ENCODE measurements at regions not wholly inside any gene's neighbourhood (a gene's known extent, or its start where the extent isn't known, plus 50 kb on each side); places are given as distances from the start of the nearest gene placed in this dataset.

DNA sequence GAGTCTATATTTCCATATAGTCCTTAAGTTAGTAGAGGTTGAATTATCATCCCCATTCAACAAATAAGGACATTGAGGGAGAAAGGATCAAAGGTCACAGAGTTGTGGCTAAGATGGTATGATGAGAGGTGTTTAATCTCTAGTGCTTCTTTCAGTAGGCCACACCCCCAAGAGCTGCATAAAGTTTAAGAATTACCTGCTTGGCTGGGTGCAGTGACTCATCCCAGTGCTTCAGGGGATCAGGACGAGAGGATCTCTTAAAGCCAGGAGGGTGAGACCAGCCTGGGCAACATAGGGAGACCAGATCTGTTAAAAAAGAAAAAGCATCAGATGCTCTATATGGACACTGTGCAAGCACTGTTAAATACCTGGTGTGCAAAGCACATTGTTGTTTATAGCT lies 560.0 kb upstream of the KLHL1 start:
- Histone ChIP-seq H3K4me3 (no peak overlapping the region), H3K27me3 (no peaks in the 10 kb centered on the region), H3K27ac (no peak overlapping the region), H3K4me1 (no peaks in the 10 kb centered on the region), H3K36me3 (no peaks in the 10 kb centered on the region), H3K9me3 (no peaks in the 10 kb centered on the region)
- WGBS, 2 donors (ENCODE audit: low coverage in 1 of 2), result 28% methylated on average over 1 of the region's 1 CpG; no CpG with 5 or more reads in 1 of the 2 donors
- TF ChIP-seq POLR2AphosphoS5 (IDR thresholded peaks at IDR 0.05) (no peak), EP300 (IDR thresholded peaks at IDR 0.05; ENCODE audit: low read depth) (no peak), POLR2A (IDR thresholded peaks at IDR 0.05) (no peak)
- TF ChIP-seq, protein P1, sequence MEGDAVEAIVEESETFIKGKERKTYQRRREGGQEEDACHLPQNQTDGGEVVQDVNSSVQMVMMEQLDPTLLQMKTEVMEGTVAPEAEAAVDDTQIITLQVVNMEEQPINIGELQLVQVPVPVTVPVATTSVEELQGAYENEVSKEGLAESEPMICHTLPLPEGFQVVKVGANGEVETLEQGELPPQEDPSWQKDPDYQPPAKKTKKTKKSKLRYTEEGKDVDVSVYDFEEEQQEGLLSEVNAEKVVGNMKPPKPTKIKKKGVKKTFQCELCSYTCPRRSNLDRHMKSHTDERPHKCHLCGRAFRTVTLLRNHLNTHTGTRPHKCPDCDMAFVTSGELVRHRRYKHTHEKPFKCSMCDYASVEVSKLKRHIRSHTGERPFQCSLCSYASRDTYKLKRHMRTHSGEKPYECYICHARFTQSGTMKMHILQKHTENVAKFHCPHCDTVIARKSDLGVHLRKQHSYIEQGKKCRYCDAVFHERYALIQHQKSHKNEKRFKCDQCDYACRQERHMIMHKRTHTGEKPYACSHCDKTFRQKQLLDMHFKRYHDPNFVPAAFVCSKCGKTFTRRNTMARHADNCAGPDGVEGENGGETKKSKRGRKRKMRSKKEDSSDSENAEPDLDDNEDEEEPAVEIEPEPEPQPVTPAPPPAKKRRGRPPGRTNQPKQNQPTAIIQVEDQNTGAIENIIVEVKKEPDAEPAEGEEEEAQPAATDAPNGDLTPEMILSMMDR (IDR thresholded peaks at IDR 0.05), result no peak
- in situ Hi-C loops (cut with MboI; ENCODE audit: low pct_ligation_motif_present in 1 of 4, low pct_unique_long_range_greater_than_20kb in 1 of 4, low sequenced_read_pairs in 3 of 4) (no loop called here), intact Hi-C loops (cut with DNase I; ENCODE audit: low total_unique reads) (no loop called here)
- DNase-seq, result no peak

DNA sequence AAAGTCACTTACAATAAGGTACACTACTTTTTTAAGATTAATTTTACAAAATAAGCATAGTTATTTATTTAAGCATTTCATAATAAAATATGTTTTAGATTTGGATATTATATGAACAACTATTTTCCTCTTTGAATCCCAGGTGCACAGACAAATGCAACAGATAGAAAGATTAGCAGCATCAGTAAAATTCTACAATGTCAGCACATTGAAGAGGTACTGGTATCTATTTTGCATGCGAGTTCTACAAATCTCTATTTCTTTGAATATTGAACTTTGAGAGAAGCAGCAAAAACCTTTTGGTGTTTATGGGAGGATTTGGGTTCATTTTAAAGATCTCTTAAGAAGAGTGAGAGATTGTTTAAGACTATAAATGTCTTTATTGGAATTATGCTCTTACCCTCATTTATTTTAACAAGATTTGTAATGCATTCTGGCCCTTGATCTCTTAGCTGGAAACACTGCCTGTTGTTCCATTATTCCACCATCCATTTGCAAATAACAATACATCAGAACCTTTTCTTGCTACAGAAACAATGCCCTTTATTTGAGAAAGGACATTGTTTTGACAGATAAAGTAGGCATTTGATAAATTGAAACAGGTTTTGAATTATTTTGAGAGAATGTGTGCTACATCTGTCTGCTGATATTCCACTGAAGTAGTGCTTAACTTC lies 558.8 kb upstream of the KLHL1 start:
- no peak overlapping the region for H3K27ac ChIP-seq
- DNase-seq, result no peak
- no peaks in the 10 kb centered on the region for H3K36me3 ChIP-seq
- no peaks in the 10 kb centered on the region for H3K4me1 ChIP-seq
- no peaks in the 10 kb centered on the region for H3K27me3 ChIP-seq
- TF ChIP-seq, protein P1 (IDR thresholded peaks at IDR 0.05), result no peak
- TF ChIP-seq POLR2AphosphoS5 (IDR thresholded peaks at IDR 0.05) (no peak), POLR2A (IDR thresholded peaks at IDR 0.05) (no peak), EP300 (IDR thresholded peaks at IDR 0.05; ENCODE audit: low read depth) (no peak)
- intact Hi-C loops (cut with DNase I; ENCODE audit: low total_unique reads) (no loop called here), in situ Hi-C loops (cut with MboI; ENCODE audit: low pct_ligation_motif_present in 1 of 4, low pct_unique_long_range_greater_than_20kb in 1 of 4, low sequenced_read_pairs in 3 of 4) (no loop called here)
- 80 to 88% methylated on average over 1 of the region's 1 CpG for WGBS, 2 donors (ENCODE audit: low coverage in 1 of 2)
- no peak overlapping the region for H3K4me3 ChIP-seq
- H3K9me3 ChIP-seq, result no peaks in the 10 kb centered on the region

DNA sequence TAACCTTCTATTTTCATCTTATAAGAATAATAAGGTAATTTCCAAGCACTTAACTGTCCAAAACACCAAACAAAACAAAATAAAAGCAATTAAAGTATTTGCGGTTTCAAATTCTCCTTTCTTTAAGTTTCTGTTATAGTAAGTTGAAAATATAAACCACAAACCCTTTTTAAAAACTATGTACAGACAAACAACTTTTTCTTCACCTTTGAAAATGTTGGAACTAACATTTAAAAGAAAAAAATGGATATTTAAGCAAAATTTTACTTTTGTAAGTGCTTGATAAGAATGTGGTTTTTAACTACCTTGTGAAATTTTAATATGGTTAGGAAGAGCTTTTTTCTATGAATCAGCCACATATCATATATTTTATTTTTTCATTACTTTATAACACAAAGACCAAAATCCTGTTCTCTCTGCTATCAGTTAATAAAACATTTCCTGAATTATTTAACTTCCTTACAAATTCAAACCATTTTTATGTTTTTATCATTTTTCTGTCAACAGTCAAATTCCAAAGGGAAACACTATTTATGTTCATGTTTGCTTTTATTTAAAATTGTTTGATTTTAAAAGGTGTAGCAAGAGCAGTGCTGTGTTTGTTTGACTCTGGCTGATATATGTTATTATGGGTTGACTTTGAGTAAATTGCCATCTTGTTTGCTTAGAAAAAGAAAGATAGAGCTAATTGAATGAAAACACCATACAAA lies 554.1 kb upstream of the KLHL1 start:
- intact Hi-C loops (cut with DNase I; ENCODE audit: low total_unique reads) (no loop called here), in situ Hi-C loops (cut with MboI; ENCODE audit: low pct_ligation_motif_present in 1 of 4, low pct_unique_long_range_greater_than_20kb in 1 of 4, low sequenced_read_pairs in 3 of 4) (no loop called here)
- H3K4me3 ChIP-seq, result no peak overlapping the region
- 60 to 79% methylated on average over 1 of the region's 1 CpG for WGBS, 2 donors (ENCODE audit: low coverage in 1 of 2)
- H3K27me3 ChIP-seq, result no peaks in the 10 kb centered on the region
- no peaks in the 10 kb centered on the region for H3K36me3 ChIP-seq
- no peak for DNase-seq
- TF ChIP-seq POLR2A (IDR thresholded peaks at IDR 0.05), result no peak
- TF ChIP-seq, protein P1 (IDR thresholded peaks at IDR 0.05), result no peak
- TF ChIP-seq EP300 (IDR thresholded peaks at IDR 0.05; ENCODE audit: low read depth), result no peak
- TF ChIP-seq POLR2AphosphoS5 (IDR thresholded peaks at IDR 0.05), result no peak
- no peaks in the 10 kb centered on the region for H3K4me1 ChIP-seq
- H3K9me3 ChIP-seq, result no peaks in the 10 kb centered on the region
- no peak overlapping the region for H3K27ac ChIP-seq

DNA sequence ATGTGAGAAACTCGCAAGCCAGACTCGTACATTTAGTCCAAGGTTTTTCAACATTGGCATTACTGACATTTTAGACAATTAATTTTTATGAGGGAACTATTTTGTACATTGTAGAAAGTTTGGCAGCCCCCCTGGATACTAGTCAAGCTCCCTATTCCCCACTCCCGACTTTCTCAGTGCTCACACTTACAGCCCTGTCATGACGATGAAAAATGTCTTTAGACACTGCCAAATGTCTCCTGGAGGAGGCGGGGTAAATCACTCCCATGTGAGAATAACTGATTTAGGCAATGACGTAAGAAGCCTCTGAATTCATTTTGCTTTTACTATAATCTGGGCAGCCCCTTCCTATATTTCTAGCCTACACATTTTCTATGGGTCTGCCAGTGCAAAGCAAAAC lies 535.8 kb upstream of the KLHL1 start:
- TF ChIP-seq POLR2A (IDR thresholded peaks at IDR 0.05) (no peak), POLR2AphosphoS5 (IDR thresholded peaks at IDR 0.05) (no peak), EP300 (IDR thresholded peaks at IDR 0.05; ENCODE audit: low read depth) (no peak)
- TF ChIP-seq, protein P1 (IDR thresholded peaks at IDR 0.05), result no peak
- intact Hi-C loops (cut with DNase I; ENCODE audit: low total_unique reads) (no loop called here), in situ Hi-C loops (cut with MboI; ENCODE audit: low pct_ligation_motif_present in 1 of 4, low pct_unique_long_range_greater_than_20kb in 1 of 4, low sequenced_read_pairs in 3 of 4) (no loop called here)
- Histone ChIP-seq H3K27ac (no peak overlapping the region), H3K4me3 (no peak overlapping the region), H3K4me1 (no peaks in the 10 kb centered on the region), H3K36me3 (no peaks in the 10 kb centered on the region), H3K27me3 (no peaks in the 10 kb centered on the region), H3K9me3 (no peaks in the 10 kb centered on the region)
- DNase-seq, result no peak
- WGBS, 2 donors (ENCODE audit: low coverage in 1 of 2), result 79 to 80% methylated on average over 3 to 6 of the region's 6 CpGs
